Endothelial cell of umbilical vein (primary cell): ENCODE measurements at regions not wholly inside any gene's neighbourhood (a gene's known extent, or its start where the extent isn't known, plus 50 kb on each side); places are given as distances from the start of the nearest gene placed in this dataset.

Source experiments
- BruUV-seq: library from RNA; stranded (reverse); fragments of 400-500 nt; replicated peaks from 2 replicates; lab custom pipeline; 2021; lab: Mats Ljungman, UMichigan
- CTCF ChIA-PET: fragments of 300-600, 350-600 bp; sonication (Branson Sonifier 250); formaldehyde crosslinking; loops from one replicate; lab custom pipeline; 2021; ENCODE audit warnings: antibody characterized with exemption, inconsistent platforms; lab: Charles Lee
- POLR2A ChIA-PET: fragments of 300-600, 350-600 bp; sonication (Branson Sonifier 250); formaldehyde crosslinking; loops from one replicate; lab custom pipeline; 2021; ENCODE audit warnings: antibody characterized with exemption, inconsistent platforms; lab: Charles Lee
- DNase-seq: peaks from one replicate; pipeline ENCODE4 v3.0.0-alpha.2; 2011; ENCODE audit warnings: low read depth, low spot score
- FAIRE-seq: peaks from 2 replicates; lab custom pipeline; 2011; peaks lifted over from hg19 to GRCh38; lab: Jason Lieb, UNC
- H2AFZ ChIP-seq: 2 replicates; pipeline ENCODE4 v1.6.0; 2012; ENCODE audit warnings: low read depth, low read length, control low read depth, inconsistent platforms
- H3K27ac ChIP-seq: 2 replicates; pipeline ENCODE4 v1.5.1; 2011; ENCODE audit warnings: low read depth, mild to moderate bottlenecking, control low read depth, low read length, moderate library complexity; ENCODE audit not compliant: insufficient read depth
- H3K27me3 ChIP-seq, 2 experiments: 2 replicates each; pipeline versions ENCODE4 v1.6.0 to v1.6.1; 2011; ENCODE audit warnings: low read length in 2 of 2, mixed read lengths in 1 of 2; ENCODE audit not compliant: control insufficient read depth in 2 of 2, insufficient read depth in 2 of 2
- H3K36me3 ChIP-seq, 2 experiments: 2 replicates in 1 of 2; 3 replicates in 1 of 2; pipeline ENCODE4 v1.5.1; 2011; ENCODE audit warnings: low read length in 2 of 2, mild to moderate bottlenecking in 1 of 2, moderate library complexity in 1 of 2; ENCODE audit not compliant: control insufficient read depth in 2 of 2, insufficient read depth in 2 of 2; ENCODE audit errors: extremely low read depth in 1 of 2
- H3K4me1 ChIP-seq: 3 replicates; pipeline ENCODE4 v1.5.1; 2011; ENCODE audit warnings: mild to moderate bottlenecking, low read length; ENCODE audit not compliant: control insufficient read depth, insufficient read depth; ENCODE audit errors: extremely low read depth
- H3K4me2 ChIP-seq: 2 replicates; pipeline ENCODE4 v1.6.1; 2011; ENCODE audit warnings: low read length, control low read depth, mixed read lengths; ENCODE audit not compliant: insufficient read depth
- H3K4me3 ChIP-seq, 3 experiments: fragments of 200-600 bp in 1 of 3; sonication (generic), shearing (Covaris generic) in 1 of 3; replicated peaks in 1 of 3; 2 replicates each; pipeline ENCODE4 v1.5.1; 2011 to 2016; ENCODE audit warnings: control low read depth in 3 of 3, low read length in 3 of 3, mild to moderate bottlenecking in 2 of 3, inconsistent platforms in 1 of 3, low read depth in 1 of 3, moderate library complexity in 1 of 3; ENCODE audit not compliant: insufficient read depth in 1 of 3
- H3K79me2 ChIP-seq: 2 replicates; pipeline ENCODE4 v1.6.0; 2012; ENCODE audit warnings: low read length, inconsistent platforms; ENCODE audit not compliant: control insufficient read depth, insufficient read depth
- H3K9ac ChIP-seq: replicated peaks from 2 replicates; pipeline ENCODE3; 2011; ENCODE audit warnings: low read length, control low read depth; ENCODE audit not compliant: insufficient read depth; ENCODE audit errors: extremely low read depth
- H3K9me1 ChIP-seq: replicated peaks from 3 replicates; pipeline ENCODE4 v1.6.0; 2011; ENCODE audit warnings: mild to moderate bottlenecking, low read length; ENCODE audit not compliant: control insufficient read depth, insufficient read depth; ENCODE audit errors: extremely low read depth
- H3K9me3 ChIP-seq: replicated peaks from 2 replicates; pipeline ENCODE4 v1.5.1; 2012; ENCODE audit warnings: low read length, inconsistent platforms; ENCODE audit not compliant: control insufficient read depth, insufficient read depth
- H4K20me1 ChIP-seq: replicated peaks from 2 replicates; pipeline ENCODE3; 2011; ENCODE audit warnings: mild to moderate bottlenecking, low read length; ENCODE audit not compliant: control insufficient read depth, insufficient read depth; ENCODE audit errors: extremely low read depth
- FOS ChIP-seq: IDR thresholded peaks from 2 replicates; pipeline ENCODE4 v1.6.1; 2011; ENCODE audit warnings: mild to moderate bottlenecking, low read length, moderate library complexity, borderline replicate concordance; ENCODE audit not compliant: insufficient read depth
- GATA2 ChIP-seq: IDR thresholded peaks from 2 replicates; pipeline ENCODE4 v1.7.0; 2011; ENCODE audit warnings: low read depth, mild to moderate bottlenecking, moderate library complexity, mixed read lengths, low read length; ENCODE audit not compliant: insufficient read length, insufficient read depth
- JUN ChIP-seq: IDR thresholded peaks from 2 replicates; pipeline ENCODE4 v1.6.1; 2011; ENCODE audit warnings: borderline replicate concordance, low read depth; ENCODE audit not compliant: insufficient read length, insufficient read depth
- MYC ChIP-seq: IDR thresholded peaks from one replicate; pipeline ENCODE4 v1.6.1; 2011; ENCODE audit warnings: mild to moderate bottlenecking, low read depth, low read length
- dilution Hi-C: fragments of 300-500 bp; cut with MboI; formaldehyde crosslinking; loops from one replicate; pipeline ENCODE4 v1.15.0; 2019; ENCODE audit warnings: low sequenced_read_pairs; ENCODE audit not compliant: extremely low pct_ligation_motif_present
- intact Hi-C: fragments of 100-400 bp; cut with micrococcal nuclease; formaldehyde crosslinking; loops from one replicate; pipeline ENCODE4 v1.10.0; 2022
- TF ChIP-seq, protein P1 (sequence below), 2 donors: IDR thresholded peaks; 1 replicate in 1 of 2; 2 replicates in 1 of 2; pipeline ENCODE4 v1.5.1; 2011; ENCODE audit warnings: low read length in 2 of 2, mild to moderate bottlenecking in 2 of 2, moderate library complexity in 2 of 2, control low read depth in 1 of 2, inconsistent platforms in 1 of 2, low read depth in 1 of 2; ENCODE audit not compliant: insufficient read depth in 1 of 2; ENCODE audit errors: extremely low read depth in 1 of 2

DNA sequence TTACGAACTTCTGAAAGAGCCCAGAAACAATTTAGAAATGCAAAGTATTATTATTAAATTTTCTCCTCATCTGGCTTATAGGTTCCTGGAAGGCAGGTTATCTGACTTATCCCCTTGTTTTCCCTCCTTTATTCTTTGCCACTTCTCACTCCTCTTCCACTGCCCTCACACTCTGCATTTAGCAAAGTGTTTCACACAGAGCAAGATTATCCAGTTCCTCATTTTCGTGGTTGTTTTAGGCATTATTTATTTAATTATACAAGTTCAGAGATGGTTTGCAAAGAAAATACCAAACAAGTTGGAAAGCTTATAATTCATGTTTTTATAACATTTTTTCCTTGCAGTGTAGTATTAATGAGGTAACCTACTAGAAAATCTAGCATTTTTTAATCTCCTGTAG is 544.9 kb downstream of the NSUN3 start:
- no peaks in the 10 kb centered on the region for H3K27me3 ChIP-seq
- no peaks in the 10 kb centered on the region for H4K20me1 ChIP-seq
- no peak overlapping the region for H3K27ac ChIP-seq
- intact Hi-C loops, result no loop called here
- H3K4me1 ChIP-seq, result no peaks in the 10 kb centered on the region
- FAIRE-seq (no peak), DNase-seq (no peak)
- TF ChIP-seq MYC (no peak), JUN (no peak), FOS (no peak)
- no peaks in the 10 kb centered on the region for H3K9me3 ChIP-seq
- no peak overlapping the region for H3K4me2 ChIP-seq
- dilution Hi-C loops, result no loop called here
- no peaks in the 10 kb centered on the region for H3K79me2 ChIP-seq
- POLR2A ChIA-PET, result no interaction called here
- BruUV-seq, result no TSS peak
- no peak overlapping the region for H3K4me3 ChIP-seq
- CTCF ChIA-PET, result no interaction called here
- H3K9me1 ChIP-seq, result no peaks in the 10 kb centered on the region
- H2AFZ ChIP-seq, result no peak overlapping the region
- H3K36me3 ChIP-seq, result no peaks in the 10 kb centered on the region
- no peak overlapping the region for H3K9ac ChIP-seq

DNA sequence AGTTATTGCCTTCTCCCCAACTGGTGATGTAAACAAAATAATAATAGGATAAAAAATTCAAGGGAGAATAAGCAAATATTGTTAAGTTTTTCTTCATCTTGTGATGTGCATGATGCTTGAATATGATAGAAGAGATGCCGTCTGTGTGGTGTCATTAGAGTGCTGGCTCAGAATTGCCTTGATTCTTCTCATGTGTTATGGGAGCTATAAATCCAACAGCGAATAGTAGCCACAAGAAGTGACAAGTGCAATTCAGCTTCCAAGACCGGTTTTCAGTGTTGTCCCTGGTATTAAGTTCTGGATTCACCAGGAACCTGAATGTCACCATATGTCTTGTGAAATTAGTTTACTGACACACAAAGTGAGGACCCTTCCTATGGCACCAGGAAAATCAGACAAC is 547.0 kb downstream of the NSUN3 start:
- no peak for FAIRE-seq
- dilution Hi-C loops (no loop called here), intact Hi-C loops (no loop called here)
- no peak overlapping the region for H3K4me2 ChIP-seq
- no peak overlapping the region for H3K9ac ChIP-seq
- DNase-seq, result no peak
- H3K4me1 ChIP-seq, result no peaks in the 10 kb centered on the region
- H2AFZ ChIP-seq, result no peak overlapping the region
- H3K27me3 ChIP-seq, result no peaks in the 10 kb centered on the region
- CTCF ChIA-PET, result no interaction called here
- H3K4me3 ChIP-seq, result no peak overlapping the region
- H3K27ac ChIP-seq, result no peak overlapping the region
- no peaks in the 10 kb centered on the region for H4K20me1 ChIP-seq
- no TSS peak for BruUV-seq
- no peak for TF ChIP-seq MYC
- TF ChIP-seq FOS, result no peak
- no peak for TF ChIP-seq GATA2
- TF ChIP-seq, protein P1, sequence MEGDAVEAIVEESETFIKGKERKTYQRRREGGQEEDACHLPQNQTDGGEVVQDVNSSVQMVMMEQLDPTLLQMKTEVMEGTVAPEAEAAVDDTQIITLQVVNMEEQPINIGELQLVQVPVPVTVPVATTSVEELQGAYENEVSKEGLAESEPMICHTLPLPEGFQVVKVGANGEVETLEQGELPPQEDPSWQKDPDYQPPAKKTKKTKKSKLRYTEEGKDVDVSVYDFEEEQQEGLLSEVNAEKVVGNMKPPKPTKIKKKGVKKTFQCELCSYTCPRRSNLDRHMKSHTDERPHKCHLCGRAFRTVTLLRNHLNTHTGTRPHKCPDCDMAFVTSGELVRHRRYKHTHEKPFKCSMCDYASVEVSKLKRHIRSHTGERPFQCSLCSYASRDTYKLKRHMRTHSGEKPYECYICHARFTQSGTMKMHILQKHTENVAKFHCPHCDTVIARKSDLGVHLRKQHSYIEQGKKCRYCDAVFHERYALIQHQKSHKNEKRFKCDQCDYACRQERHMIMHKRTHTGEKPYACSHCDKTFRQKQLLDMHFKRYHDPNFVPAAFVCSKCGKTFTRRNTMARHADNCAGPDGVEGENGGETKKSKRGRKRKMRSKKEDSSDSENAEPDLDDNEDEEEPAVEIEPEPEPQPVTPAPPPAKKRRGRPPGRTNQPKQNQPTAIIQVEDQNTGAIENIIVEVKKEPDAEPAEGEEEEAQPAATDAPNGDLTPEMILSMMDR (IDR thresholded peaks at IDR 0.05; ENCODE audit: extremely low read depth in 1 of 2, insufficient read depth in 1 of 2, low read depth in 1 of 2, low read length in 2 of 2), result no peak
- no peak for TF ChIP-seq JUN
- POLR2A ChIA-PET, result no interaction called here
- H3K36me3 ChIP-seq, result no peaks in the 10 kb centered on the region
- H3K9me1 ChIP-seq, result no peaks in the 10 kb centered on the region
- no peaks in the 10 kb centered on the region for H3K9me3 ChIP-seq
- no peaks in the 10 kb centered on the region for H3K79me2 ChIP-seq
